ENCODE measurements at regions not wholly inside any gene's neighbourhood (a gene's known extent, or its start where the extent isn't known, plus 50 kb on each side); places are given as distances from the start of the nearest gene placed in this dataset.

DNA sequence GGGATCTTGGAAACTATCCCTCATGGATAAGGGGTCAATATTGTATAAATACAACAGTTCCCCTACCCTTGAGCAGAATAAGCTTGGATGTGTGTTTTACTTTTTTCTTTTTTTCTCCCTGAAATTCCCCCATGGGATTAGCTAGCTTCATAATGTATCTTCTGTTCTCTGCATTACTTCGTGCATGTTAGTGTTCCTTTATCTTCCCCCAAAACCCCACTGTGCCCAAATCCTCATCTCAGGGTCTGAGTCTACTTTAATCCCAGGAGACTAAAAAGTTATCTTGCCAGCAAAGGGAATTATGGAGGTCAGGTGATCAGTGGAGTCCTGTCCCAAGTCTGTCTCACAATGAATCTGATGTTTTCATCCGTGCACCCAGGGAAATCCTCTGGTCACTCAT, 217.5 kb upstream of the CNTNAP4 start:
- TF ChIP-seq, protein P1, sequence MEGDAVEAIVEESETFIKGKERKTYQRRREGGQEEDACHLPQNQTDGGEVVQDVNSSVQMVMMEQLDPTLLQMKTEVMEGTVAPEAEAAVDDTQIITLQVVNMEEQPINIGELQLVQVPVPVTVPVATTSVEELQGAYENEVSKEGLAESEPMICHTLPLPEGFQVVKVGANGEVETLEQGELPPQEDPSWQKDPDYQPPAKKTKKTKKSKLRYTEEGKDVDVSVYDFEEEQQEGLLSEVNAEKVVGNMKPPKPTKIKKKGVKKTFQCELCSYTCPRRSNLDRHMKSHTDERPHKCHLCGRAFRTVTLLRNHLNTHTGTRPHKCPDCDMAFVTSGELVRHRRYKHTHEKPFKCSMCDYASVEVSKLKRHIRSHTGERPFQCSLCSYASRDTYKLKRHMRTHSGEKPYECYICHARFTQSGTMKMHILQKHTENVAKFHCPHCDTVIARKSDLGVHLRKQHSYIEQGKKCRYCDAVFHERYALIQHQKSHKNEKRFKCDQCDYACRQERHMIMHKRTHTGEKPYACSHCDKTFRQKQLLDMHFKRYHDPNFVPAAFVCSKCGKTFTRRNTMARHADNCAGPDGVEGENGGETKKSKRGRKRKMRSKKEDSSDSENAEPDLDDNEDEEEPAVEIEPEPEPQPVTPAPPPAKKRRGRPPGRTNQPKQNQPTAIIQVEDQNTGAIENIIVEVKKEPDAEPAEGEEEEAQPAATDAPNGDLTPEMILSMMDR (IDR thresholded peaks at IDR 0.05; ENCODE audit: borderline replicate concordance, extremely low read depth, insufficient read depth): no peak
- intact Hi-C loops (cut with DNase I): no loop called here
- no peaks in the 10 kb centered on the region for H3K4me1 ChIP-seq (ENCODE audit: control insufficient read depth in 2 of 3, insufficient read depth in 2 of 3, low read depth in 1 of 3, low read length in 3 of 3)
- DNase-seq: no peak
- H3K9ac ChIP-seq (ENCODE audit: low read length in 3 of 3): no peak overlapping the region
- H3K27ac ChIP-seq (ENCODE audit: low read depth in 2 of 2, low read length in 2 of 2): no peak overlapping the region
- H3K4me3 ChIP-seq (ENCODE audit: low read length in 3 of 3): no peak overlapping the region
- no peak for FAIRE-seq
- H3K36me3 ChIP-seq (ENCODE audit: control insufficient read depth in 2 of 3, insufficient read depth in 3 of 3, low read length in 3 of 3): no peaks in the 10 kb centered on the region
- no peaks in the 10 kb centered on the region for H3K27me3 ChIP-seq (ENCODE audit: control insufficient read depth, insufficient read depth, low read length)
- peaks cover 0 to 4% (median 0%) of the 10 kb centered on the region in 3 donors for H3K9me3 ChIP-seq (ENCODE audit: control insufficient read depth in 2 of 3, insufficient read depth in 1 of 3, low read length in 3 of 3)

DNA sequence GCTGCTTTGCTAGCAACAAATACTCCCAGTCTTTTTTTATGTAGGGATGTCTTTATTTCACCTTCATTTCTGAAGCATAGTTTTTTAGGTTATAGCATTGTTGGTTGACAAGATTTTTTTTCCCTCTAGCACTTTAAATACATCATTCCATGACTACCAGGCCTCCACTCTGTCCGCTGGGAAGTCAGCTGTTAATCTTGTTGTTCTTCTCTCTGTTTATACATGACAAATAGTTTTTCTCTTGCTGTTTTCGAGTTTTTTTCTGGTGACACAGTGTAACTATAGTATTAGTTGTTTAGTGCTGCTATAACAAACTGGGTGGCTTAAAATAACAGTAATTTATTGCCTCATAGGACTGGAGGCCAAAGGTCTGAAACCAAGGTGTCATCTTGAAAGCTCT, 205.5 kb upstream of the CNTNAP4 start:
- H3K4me1 ChIP-seq (ENCODE audit: control insufficient read depth in 2 of 3, insufficient read depth in 2 of 3, low read depth in 1 of 3, low read length in 3 of 3): no peaks in the 10 kb centered on the region
- FAIRE-seq: no peak
- no peaks in the 10 kb centered on the region for H3K36me3 ChIP-seq (ENCODE audit: control insufficient read depth in 2 of 3, insufficient read depth in 3 of 3, low read length in 3 of 3)
- H3K27ac ChIP-seq (ENCODE audit: low read depth in 2 of 2, low read length in 2 of 2): no peak overlapping the region
- no peaks in the 10 kb centered on the region for H3K27me3 ChIP-seq (ENCODE audit: control insufficient read depth, insufficient read depth, low read length)
- H3K9ac ChIP-seq (ENCODE audit: low read length in 3 of 3): no peak overlapping the region
- no peak for DNase-seq
- intact Hi-C loops (cut with DNase I): no loop called here
- TF ChIP-seq, protein P1 (IDR thresholded peaks at IDR 0.05; ENCODE audit: borderline replicate concordance, extremely low read depth, insufficient read depth): no peak
- H3K9me3 ChIP-seq (ENCODE audit: control insufficient read depth in 2 of 3, insufficient read depth in 1 of 3, low read length in 3 of 3): peaks cover 0 to 2% (median 0%) of the 10 kb centered on the region in 3 donors
- no peak overlapping the region for H3K4me3 ChIP-seq (ENCODE audit: low read length in 3 of 3)

DNA sequence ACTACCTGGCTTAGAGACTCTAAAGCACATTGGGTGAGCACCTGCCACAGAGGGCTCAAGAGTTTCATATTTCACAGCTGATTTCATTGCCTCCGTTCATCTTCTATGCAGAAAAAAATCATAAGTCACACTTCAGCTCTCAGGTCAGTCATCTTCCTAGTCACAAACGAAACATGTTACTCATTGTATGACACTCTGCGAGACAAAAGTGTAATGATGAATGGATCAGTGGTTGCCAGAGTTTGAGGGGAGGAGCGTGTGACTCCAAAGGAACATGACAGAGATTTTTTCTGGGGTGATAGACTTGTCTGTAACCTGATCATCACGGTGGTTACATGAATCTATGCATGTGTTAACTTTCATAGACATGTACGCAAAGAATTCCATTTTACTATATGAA, 195.2 kb upstream of the CNTNAP4 start:
- DNase-seq (peak in 2 of 5 donors; percentile 10 to 30), FAIRE-seq (no peak)
- no peaks in the 10 kb centered on the region for H3K4me1 ChIP-seq (ENCODE audit: control insufficient read depth in 2 of 3, insufficient read depth in 2 of 3, low read depth in 1 of 3, low read length in 3 of 3)
- H3K9me3 ChIP-seq (ENCODE audit: control insufficient read depth in 2 of 3, insufficient read depth in 1 of 3, low read length in 3 of 3): no peaks in the 10 kb centered on the region
- TF ChIP-seq, protein P1 (IDR thresholded peaks at IDR 0.05; ENCODE audit: borderline replicate concordance, extremely low read depth, insufficient read depth): no peak
- H3K4me3 ChIP-seq (ENCODE audit: low read length in 3 of 3): no peak overlapping the region
- H3K36me3 ChIP-seq (ENCODE audit: control insufficient read depth in 2 of 3, insufficient read depth in 3 of 3, low read length in 3 of 3): no peaks in the 10 kb centered on the region
- H3K27ac ChIP-seq (ENCODE audit: low read depth in 2 of 2, low read length in 2 of 2): no peak overlapping the region
- intact Hi-C loops (cut with DNase I): no loop called here
- no peaks in the 10 kb centered on the region for H3K27me3 ChIP-seq (ENCODE audit: control insufficient read depth, insufficient read depth, low read length)
- H3K9ac ChIP-seq (ENCODE audit: low read length in 3 of 3): no peak overlapping the region

DNA sequence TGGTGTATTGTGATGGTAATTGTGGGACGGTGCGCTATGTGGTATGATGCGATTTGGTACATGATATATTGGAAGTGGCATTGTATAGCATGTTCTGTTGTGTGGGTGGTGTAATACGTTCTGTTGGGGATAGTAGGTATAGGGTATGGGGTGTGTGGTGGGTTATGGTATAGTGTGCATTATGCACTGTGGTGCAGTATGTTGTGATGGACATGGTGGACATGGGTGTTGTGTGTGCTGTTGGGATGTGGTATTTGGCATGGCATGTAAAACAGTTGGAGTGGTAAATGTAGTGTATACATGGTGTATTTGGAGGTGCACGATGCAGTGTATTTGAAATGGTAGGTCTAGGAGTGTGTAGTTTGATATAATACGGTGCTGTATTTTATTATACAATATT, 170.6 kb upstream of the CNTNAP4 start:
- H3K27ac ChIP-seq (ENCODE audit: low read depth in 2 of 2, low read length in 2 of 2): no peak overlapping the region
- intact Hi-C loops (cut with DNase I): no loop called here
- peaks cover 0 to 13% (median 0%) of the 10 kb centered on the region in 3 donors for H3K9me3 ChIP-seq (ENCODE audit: control insufficient read depth in 2 of 3, insufficient read depth in 1 of 3, low read length in 3 of 3)
- no peaks in the 10 kb centered on the region for H3K4me1 ChIP-seq (ENCODE audit: control insufficient read depth in 2 of 3, insufficient read depth in 2 of 3, low read depth in 1 of 3, low read length in 3 of 3)
- H3K9ac ChIP-seq (ENCODE audit: low read length in 3 of 3): no peak overlapping the region
- TF ChIP-seq, protein P1 (IDR thresholded peaks at IDR 0.05; ENCODE audit: borderline replicate concordance, extremely low read depth, insufficient read depth): no peak
- no peak overlapping the region for H3K4me3 ChIP-seq (ENCODE audit: low read length in 3 of 3)
- DNase-seq: no peak
- no peak for FAIRE-seq
- no peaks in the 10 kb centered on the region for H3K36me3 ChIP-seq (ENCODE audit: control insufficient read depth in 2 of 3, insufficient read depth in 3 of 3, low read length in 3 of 3)
- H3K27me3 ChIP-seq (ENCODE audit: control insufficient read depth, insufficient read depth, low read length): no peaks in the 10 kb centered on the region

Measured in kidney (tissue), 13 donors.